Lower leg skin (tissue), 4 donors: ENCODE measurements at regions not wholly inside any gene's neighbourhood (a gene's known extent, or its start where the extent isn't known, plus 50 kb on each side); places are given as distances from the start of the nearest gene placed in this dataset.

Experiments
- DNase-seq, 2 donors: peaks; one replicate each; pipeline ENCODE4 v3.0.0-alpha.2; 2019; ENCODE audit warnings: low spot score in 2 of 2
- H3K4me3 ChIP-seq: fragments of 200-600 bp; sonication (generic); 2 replicates; pipeline ENCODE4 v1.5.1; 2017; ENCODE audit warnings: mild to moderate bottlenecking, low read depth; ENCODE audit not compliant: poor library complexity, severe bottlenecking
- POLR2A ChIP-seq, 2 donors: fragments of 450-650 bp; IDR thresholded peaks; one replicate each; pipeline ENCODE4 v1.6.1; 2016 to 2017; ENCODE audit warnings: antibody characterized with exemption in 2 of 2, mild to moderate bottlenecking in 1 of 2, moderate library complexity in 1 of 2
- WGBS, 2 donors: methylation state at CpG; one replicate each; pipeline ENCODE4 v1.1.5; 2018; 5-methylcytosine and 5-hydroxymethylcytosine counted together
- intact Hi-C: fragments of 100-400 bp; cut with DNase I; formaldehyde crosslinking; loops from one replicate; pipeline ENCODE4 v1.15.0; 2023; ENCODE audit warnings: low total_unique reads
- TF ChIP-seq, protein P1 (sequence below), 3 donors: fragments of 450-650 bp; IDR thresholded peaks; one replicate each; pipeline ENCODE4 v1.5.1; 2016; ENCODE audit warnings: antibody characterized with exemption in 3 of 3, mild to moderate bottlenecking in 3 of 3, moderate library complexity in 2 of 3

- intact Hi-C loops = loop anchor here (10.0 kb wide), 1 partner anchor 412 kb away; no protein-coding TSS in a partner anchor
- 71 to 81% methylated on average over 3 of the region's 3 CpGs for WGBS, 2 donors
- H3K4me3 ChIP-seq = no peak overlapping the region
- TF ChIP-seq POLR2A (IDR thresholded peaks at IDR 0.05) = no peak
- TF ChIP-seq, protein P1, sequence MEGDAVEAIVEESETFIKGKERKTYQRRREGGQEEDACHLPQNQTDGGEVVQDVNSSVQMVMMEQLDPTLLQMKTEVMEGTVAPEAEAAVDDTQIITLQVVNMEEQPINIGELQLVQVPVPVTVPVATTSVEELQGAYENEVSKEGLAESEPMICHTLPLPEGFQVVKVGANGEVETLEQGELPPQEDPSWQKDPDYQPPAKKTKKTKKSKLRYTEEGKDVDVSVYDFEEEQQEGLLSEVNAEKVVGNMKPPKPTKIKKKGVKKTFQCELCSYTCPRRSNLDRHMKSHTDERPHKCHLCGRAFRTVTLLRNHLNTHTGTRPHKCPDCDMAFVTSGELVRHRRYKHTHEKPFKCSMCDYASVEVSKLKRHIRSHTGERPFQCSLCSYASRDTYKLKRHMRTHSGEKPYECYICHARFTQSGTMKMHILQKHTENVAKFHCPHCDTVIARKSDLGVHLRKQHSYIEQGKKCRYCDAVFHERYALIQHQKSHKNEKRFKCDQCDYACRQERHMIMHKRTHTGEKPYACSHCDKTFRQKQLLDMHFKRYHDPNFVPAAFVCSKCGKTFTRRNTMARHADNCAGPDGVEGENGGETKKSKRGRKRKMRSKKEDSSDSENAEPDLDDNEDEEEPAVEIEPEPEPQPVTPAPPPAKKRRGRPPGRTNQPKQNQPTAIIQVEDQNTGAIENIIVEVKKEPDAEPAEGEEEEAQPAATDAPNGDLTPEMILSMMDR (IDR thresholded peaks at IDR 0.05) = no peak
- DNase-seq = no peak
Observed at GRCh38 chr2:62406573-62407043, 99.4 kb downstream of the TMEM17 start.

DNA sequence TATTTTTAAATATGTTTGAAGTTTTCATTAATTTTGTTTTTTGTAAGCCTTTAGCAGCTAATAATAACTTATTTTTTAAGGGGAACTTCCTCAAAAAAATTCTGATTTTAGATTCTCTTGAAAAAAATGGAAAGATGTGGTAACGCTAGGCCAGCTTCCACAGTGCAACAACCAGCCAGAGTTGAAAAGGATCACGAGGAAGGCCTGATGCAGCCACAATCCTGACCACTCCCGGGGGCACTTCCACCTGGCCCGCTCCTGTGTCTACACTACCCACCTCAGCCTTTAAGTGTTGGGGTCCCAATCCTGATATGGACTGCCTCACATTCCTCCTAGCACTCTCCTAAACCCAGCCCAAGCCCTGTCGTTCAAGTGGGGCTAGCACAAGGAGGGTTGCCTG is 101.1 kb downstream of the TMEM17 start:
- DNase-seq = no peak
- TF ChIP-seq POLR2A (IDR thresholded peaks at IDR 0.05) = no peak
- TF ChIP-seq, protein P1 (IDR thresholded peaks at IDR 0.05) = no peak
- 81 to 85% methylated on average over 5 of the region's 5 CpGs for WGBS, 2 donors
- intact Hi-C loops = loop anchor here (10.0 kb wide), 1 partner anchor 410 kb away; no protein-coding TSS in a partner anchor
- no peak overlapping the region for H3K4me3 ChIP-seq

DNA sequence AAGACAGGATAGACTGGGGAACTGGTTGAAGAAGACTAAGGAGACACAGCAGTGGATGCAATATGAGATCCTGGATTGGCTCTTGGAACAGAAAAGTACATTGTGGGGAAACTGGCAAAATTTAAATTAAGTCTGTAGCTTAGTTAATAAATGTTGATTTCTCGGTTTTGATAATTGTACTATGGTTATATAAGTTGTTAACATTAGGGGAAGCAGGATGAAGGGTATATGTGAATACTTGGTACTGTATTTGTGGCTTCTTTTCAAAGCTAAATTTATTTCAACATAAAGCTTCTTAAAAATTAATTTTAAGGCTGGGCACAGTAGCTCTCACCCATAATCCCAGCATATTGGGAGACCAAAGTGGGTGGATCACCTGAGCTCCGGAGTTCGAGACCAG is 103.8 kb downstream of the TMEM17 start:
- intact Hi-C loops = loop anchor here (10.0 kb wide), 1 partner anchor 407 kb away; no protein-coding TSS in a partner anchor
- TF ChIP-seq, protein P1 (IDR thresholded peaks at IDR 0.05) = no peak
- TF ChIP-seq POLR2A (IDR thresholded peaks at IDR 0.05) = no peak
- no peak overlapping the region for H3K4me3 ChIP-seq
- 94 to 96% methylated on average over 3 of the region's 3 CpGs for WGBS, 2 donors
- no peak for DNase-seq

DNA sequence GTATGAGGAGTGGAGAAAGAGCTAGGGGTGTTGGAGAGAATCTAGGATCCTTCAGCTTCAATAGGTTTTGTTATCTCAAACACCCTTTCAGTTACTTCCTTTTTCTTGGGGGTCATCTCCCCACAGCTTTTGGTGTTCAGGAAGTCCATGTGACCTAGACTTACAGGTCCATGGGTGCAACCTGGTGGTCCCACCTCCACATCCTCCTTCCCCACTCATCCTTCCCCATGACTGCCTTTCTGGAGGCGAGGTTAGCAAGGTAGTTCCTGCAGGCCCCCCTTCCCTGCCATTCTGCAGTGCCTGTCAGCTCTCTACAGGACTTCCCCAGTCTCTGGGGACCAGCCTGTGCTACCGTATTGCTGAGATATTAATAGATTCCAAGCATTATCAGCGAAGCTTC is 107.6 kb downstream of the TMEM17 start:
- TF ChIP-seq POLR2A (IDR thresholded peaks at IDR 0.05) = no peak
- TF ChIP-seq, protein P1 (IDR thresholded peaks at IDR 0.05) = no peak
- H3K4me3 ChIP-seq = no peak overlapping the region
- intact Hi-C loops = no loop called here
- WGBS, 2 donors = 68 to 77% methylated on average over 3 of the region's 3 CpGs
- DNase-seq = no peak

DNA sequence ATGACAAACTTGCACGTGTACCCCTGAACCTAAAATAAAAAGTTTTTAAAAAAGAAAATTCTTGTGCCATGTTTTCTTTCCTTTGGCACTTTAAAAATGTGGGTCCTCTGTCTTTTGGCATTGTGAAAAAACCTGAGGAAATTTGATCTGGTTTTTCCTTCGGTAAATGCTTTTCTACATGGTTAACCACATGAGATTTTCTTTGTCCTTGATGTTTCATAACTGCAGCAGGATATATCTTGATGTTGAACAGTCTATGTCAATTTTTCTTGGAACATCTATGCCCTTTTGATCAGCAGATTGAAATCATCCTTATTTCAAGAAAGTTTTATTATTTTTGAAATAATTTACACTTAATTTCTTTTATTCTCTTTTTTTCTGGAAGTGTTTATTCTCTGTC is 109.1 kb downstream of the TMEM17 start:
- intact Hi-C loops = no loop called here
- TF ChIP-seq POLR2A (IDR thresholded peaks at IDR 0.05) = no peak
- TF ChIP-seq, protein P1 (IDR thresholded peaks at IDR 0.05) = no peak
- no peak for DNase-seq
- no peak overlapping the region for H3K4me3 ChIP-seq
- WGBS, 2 donors = 55 to 66% methylated on average over 2 of the region's 2 CpGs

DNA sequence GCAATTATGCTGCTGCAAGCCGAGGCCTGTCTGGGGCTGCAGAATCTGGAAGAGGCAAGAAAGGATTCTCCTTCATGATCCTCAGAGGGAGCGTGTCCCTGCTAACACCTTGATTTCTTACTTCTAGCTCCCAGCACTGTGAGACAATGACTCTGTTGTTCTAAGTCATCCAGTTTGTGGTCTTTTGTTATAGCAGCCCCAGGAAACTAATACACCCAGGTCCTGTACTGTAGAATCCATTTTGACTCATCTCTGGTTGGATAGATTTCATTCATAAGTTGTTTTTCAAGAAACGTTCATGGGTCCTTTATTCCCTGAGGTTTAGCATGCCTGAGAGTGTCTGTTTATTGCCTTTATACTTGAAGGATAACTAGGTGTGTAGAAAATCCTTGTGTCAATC is 112.7 kb downstream of the TMEM17 start:
- TF ChIP-seq, protein P1 (IDR thresholded peaks at IDR 0.05) = no peak
- no peak for TF ChIP-seq POLR2A (IDR thresholded peaks at IDR 0.05)
- intact Hi-C loops = no loop called here
- DNase-seq = no peak
- H3K4me3 ChIP-seq = no peak overlapping the region
- WGBS, 2 donors = 74 to 78% methylated on average over 3 of the region's 3 CpGs
